Central memory CD4-positive, alpha-beta T cell (primary cell): ENCODE measurements at regions not wholly inside any gene's neighbourhood (a gene's known extent, or its start where the extent isn't known, plus 50 kb on each side); places are given as distances from the start of the nearest gene placed in this dataset.
A peak's percentile ranks its signal among the peaks of the same experiment; 100 is the strongest.
"Not testable (repeated sequence)": the region's sequence is repeated elsewhere in the genome, so short reads cannot be mapped to it uniquely, and the experiment has no call there.

ENCODE experiments used
- DNase-seq: peaks from one replicate; pipeline ENCODE4 v3.0.0; 2022

DNA sequence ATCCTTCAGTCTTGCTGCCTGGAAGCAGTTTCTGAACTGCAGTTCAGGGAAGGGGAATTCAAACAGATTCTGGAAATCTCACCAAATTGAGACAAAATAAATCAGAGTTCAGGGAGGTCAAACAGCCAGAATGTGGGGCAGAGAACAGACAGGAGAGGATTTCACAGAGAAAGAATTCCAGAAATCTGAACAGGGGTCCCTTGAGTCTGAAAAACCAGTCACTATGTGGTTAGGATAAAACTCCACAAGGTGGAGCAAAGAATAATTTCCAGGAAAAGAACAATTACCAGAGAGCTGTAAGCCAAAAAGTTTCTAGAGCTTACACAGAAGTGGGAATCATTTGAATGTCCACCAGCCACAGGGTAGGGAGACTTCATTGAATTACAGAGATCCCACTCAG lies 84.7 kb downstream of the URB2 start:
- DNase-seq: no peak

- DNase-seq: no peak
These were observed 88.3 kb downstream of the URB2 start for GRCh38 chr1:229714306-229714705.

DNA sequence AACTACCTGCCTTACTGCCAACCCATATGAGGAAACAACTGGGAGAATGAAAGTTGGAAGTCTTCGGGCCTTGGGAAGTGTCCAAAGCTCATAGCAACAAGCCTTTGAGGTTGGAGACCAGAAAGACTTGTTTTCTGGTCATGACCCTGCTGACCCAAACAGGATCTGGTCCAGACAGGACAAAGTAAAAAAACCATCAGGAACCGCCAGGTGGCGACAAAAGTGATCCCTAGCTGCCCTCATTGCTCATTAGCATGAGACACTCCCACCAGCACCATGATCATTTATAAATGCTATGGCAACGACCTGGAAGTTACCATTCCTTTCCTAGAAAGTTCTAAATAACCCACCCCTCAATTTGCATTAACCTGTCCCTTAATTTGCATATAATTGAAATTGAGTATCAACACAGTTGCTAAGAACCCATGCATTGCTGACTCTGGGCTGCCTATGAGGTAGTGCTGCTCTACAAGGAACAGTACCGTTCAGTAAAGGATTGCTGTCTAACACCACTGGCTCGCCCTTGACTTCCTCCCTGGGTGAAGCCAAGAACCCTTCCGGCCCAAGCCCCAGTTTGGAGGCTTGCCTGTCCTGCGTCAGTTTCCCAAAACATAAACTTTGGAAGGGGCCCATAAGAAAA lies 89.0 kb downstream of the URB2 start:
- DNase-seq: peak; percentile 4

GRCh38 chr1:229716069-229716468 lies 90.0 kb downstream of the URB2 start:
- no peak for DNase-seq

- no peak for DNase-seq
These were observed 90.7 kb downstream of the URB2 start for GRCh38 chr1:229716704-229717103.

DNA sequence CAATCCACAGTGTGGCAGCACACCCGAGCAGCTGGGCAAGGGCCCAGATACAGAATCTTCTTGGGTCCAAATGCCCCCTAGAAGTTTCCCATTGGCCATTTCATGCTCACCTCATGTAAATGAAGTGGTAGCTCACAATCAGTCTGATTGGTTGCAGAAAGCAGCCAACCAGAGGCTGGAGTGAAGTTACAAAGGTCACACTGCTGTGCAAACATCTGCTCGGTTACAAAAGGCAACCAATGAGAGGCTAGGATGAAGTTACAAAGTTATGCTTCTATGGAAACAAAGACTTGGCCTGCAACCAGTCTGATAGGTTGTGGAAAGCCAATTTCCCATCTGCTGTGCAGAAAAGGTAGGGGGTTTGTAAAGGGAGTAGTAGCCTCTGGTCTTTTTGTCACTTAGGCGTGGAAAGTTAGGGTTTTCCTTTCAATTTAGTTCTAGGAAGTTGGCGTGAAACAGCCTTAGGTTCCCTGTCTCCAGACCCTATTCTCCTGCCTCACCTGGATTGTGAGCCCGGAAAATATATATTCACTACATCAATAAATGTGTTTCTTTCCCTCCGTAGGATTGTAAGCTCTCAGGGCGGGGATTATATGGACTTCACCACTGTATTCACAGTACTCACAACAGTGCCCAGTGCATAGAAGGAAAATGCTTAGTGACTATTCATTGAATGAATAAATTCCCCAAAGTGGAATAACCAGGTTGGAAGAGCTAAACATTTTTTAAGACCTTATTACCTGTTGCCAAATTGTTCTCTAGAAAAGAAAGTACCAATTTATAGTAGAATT lies 91.9 kb downstream of the URB2 start:
- DNase-seq: no peak

DNA sequence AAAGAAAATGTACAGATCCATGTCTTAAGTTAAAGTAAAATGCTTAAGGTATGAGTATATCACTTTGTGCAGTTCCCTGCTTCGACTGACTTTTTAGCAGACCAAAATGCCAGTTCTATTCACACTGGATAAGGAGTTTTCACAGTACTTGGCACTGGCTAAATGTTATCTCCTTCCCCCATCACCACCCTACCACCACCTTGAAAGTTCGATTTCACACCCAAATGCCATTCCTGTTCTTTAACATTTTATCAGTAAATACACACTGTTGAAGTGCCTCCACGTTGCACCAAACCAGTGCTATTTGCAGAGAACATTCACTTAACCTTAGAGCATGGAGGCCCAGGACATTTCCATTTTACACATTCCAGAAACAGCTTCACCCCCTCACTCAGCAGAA lies 100.0 kb downstream of the URB2 start:
- no peak for DNase-seq

- DNase-seq: no peak
These were observed 103.9 kb downstream of the URB2 start for GRCh38 chr1:229729916-229730315.

DNA sequence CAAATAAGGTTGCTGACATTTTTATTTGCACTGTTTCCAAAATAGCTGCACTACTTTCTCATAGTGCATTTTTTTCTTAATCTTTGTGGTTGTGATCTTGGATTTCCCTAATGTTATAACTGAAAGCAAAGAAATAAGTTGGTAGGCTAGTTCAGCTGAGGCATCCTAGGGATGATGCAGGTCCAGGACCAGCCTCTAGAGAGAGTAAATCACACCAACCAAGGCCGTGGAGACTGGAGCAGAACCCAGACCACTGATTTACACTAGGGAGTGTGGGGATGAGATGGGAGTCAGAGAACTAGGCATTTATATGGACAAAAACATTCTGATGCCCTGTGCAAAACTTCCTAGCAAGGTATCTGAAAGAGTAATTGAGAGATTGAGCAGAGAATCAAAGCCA lies 104.5 kb downstream of the URB2 start:
- no peak for DNase-seq

- no peak for DNase-seq
These were observed 106.0 kb downstream of the URB2 start for GRCh38 chr1:229732061-229732460.

DNA sequence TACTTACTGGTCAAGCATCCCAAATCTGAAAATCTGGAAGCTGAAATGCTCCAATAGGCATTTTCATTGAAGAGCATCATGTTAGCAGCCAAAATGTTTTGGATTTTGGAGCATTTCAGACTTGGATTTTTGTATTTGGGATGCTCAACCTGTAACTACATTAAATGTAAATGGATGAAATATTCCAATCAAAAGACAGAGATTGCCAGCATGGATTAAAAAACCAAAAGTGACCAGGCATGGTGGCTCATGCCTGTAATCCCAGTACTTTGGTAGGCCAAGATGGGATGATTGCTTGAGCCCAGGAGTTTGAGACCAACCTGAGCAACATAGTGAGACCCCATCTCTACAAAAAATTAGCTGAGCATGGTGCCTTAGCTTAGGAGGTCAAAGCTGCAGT lies 110.3 kb downstream of the URB2 start:
- DNase-seq: no peak

DNA sequence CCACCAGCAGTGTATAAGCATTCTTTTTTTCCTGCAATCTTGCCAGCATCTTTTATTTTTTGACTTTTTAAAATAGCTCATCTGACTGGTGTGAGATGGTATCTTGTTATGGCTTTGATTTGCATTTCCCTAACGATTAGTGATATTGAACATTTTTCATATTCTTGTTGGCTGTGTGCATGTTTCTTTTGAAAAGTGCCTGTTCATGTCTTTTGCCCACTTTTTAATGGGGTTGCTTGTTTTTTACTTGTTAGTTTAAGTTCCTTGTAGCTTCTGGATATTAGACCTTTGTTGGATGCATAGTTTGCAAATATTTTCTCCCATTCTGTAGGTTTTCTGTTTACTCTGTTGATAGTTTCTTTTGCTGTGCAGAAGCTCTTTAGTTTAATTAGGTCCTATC lies 116.6 kb downstream of the URB2 start:
- not testable (repeated sequence) for DNase-seq

GRCh38 chr1:229749992-229750391 lies 123.9 kb downstream of the URB2 start:
- no peak for DNase-seq

DNA sequence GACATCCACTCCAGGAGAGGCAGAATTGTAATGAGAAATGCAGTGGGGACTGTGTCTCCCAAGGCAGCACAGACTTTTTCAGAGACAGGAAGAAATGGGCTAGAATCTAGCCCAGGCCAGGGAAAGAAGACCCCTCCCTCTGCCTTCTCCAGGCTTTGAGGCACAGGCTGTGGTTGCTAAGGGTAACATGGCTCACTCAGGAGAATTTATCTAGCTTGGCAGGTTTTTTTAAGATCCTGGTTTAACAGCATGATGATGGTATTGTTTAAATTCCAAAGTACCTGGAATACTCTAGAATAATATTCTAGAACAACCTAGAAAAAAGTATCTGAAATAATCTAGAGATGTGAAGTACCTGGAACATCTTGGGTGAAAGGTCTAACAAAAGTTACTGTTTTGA lies 125.6 kb downstream of the URB2 start:
- DNase-seq: no peak

GRCh38 chr1:229752679-229753078 lies 126.6 kb downstream of the URB2 start:
- DNase-seq: no peak

DNA sequence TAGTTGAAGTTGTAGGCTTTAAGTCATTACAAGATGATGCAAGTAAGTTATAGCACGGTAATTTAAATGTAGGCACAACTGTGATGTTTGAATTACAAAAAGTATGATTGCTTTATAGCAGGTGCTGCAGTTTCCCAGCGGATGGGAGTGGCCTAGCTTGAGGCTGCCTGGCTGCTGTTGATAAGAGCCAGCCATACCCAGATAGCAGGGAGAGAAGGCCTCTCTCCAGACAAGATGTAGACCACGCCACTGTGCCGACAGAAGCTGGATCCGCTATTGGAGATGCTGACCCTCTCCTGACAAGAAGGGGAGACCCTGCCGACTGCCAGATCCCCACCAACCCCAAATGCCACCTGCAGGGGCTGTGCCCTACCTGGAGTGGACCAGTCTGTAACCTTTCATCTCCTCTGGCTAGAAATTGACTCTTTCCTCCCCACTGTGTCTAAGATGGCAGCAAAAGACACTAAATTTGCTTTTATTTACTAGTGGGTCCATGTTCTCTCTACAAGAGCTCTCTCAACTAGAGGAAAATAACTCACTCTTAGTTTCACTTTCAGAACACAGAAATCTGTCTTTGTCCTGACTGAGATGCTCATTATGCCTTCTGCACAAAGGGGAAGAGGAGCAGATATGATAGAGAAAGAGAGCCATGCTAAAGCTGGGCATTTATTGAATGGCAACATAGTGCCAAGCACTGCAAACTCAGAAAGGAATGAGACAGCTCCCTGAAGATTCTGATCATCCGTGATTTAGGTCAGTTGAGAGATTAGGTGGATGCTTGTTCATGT lies 127.9 kb downstream of the URB2 start:
- no peak for DNase-seq

GRCh38 chr1:229756666-229757065 lies 130.6 kb downstream of the URB2 start:
- no peak for DNase-seq

GRCh38 chr1:229757226-229757625 lies 131.2 kb downstream of the URB2 start:
- DNase-seq: no peak

- DNase-seq: no peak
These were observed 132.3 kb downstream of the URB2 start for GRCh38 chr1:229758101-229759036.

DNA sequence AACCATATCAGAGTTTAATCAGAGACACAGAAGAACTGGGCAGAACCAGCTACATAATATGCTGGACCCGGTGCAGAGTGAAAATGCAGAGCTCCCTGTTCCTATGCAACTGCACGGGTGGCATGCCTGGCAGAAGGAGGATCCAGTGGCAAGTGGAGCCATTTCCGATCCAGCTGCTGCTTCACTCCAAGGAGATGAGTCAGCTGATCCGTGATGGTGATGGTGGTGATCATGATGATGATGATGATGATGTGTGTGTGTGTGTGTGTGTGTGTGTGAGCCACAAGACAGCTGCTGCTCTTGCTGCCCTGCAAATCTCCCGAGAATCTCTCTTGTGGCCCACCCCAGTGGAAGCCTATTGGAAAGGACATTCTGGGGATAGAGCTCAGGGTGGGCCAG lies 133.0 kb downstream of the URB2 start:
- DNase-seq: no peak

GRCh38 chr1:229759586-229759985 lies 133.5 kb downstream of the URB2 start:
- DNase-seq: no peak

GRCh38 chr1:229760478-229760996 lies 134.5 kb downstream of the URB2 start:
- DNase-seq: no peak
